Hepatocyte (in vitro differentiated cells): ENCODE measurements at regions not wholly inside any gene's neighbourhood (a gene's known extent, or its start where the extent isn't known, plus 50 kb on each side); places are given as distances from the start of the nearest gene placed in this dataset.

ENCODE experiments used
- DNase-seq: peaks from one replicate; pipeline ENCODE4 v3.0.0-alpha.2; 2016; ENCODE audit warnings: low spot score
- H2AFZ ChIP-seq: fragments of 200-600 bp; sonication (generic); 2 replicates; pipeline ENCODE4 v1.6.0; 2016; ENCODE audit warnings: antibody characterized with exemption, mild to moderate bottlenecking
- H3K27ac ChIP-seq: fragments of 200-600 bp; sonication (generic); 2 replicates; pipeline ENCODE4 v1.5.1; 2016; ENCODE audit warnings: mild to moderate bottlenecking
- H3K27me3 ChIP-seq: fragments of 200-600 bp; sonication (generic); 2 replicates; pipeline ENCODE4 v1.6.1; 2016
- H3K36me3 ChIP-seq: fragments of 200-600 bp; sonication (generic); replicated peaks from 2 replicates; pipeline ENCODE4 v1.5.1; 2016; ENCODE audit warnings: low read depth; ENCODE audit not compliant: insufficient read depth
- H3K4me1 ChIP-seq: fragments of 200-600 bp; sonication (generic); 2 replicates; pipeline ENCODE4 v1.5.1; 2016; ENCODE audit warnings: mild to moderate bottlenecking, moderate library complexity; ENCODE audit not compliant: insufficient read depth
- H3K4me2 ChIP-seq: fragments of 200-600 bp; sonication (generic); 2 replicates; pipeline ENCODE4 v1.6.0; 2016
- H3K4me3 ChIP-seq: fragments of 200-600 bp; sonication (generic); 2 replicates; pipeline ENCODE4 v1.5.1; 2016; ENCODE audit warnings: mild to moderate bottlenecking
- H3K79me2 ChIP-seq: fragments of 200-600 bp; sonication (generic); 2 replicates; pipeline ENCODE4 v1.6.0; 2017; ENCODE audit warnings: mild to moderate bottlenecking
- H3K9me2 ChIP-seq: fragments of 200-600 bp; sonication (generic); replicated peaks from 2 replicates; pipeline ENCODE4 v1.6.0; 2017; ENCODE audit warnings: mild to moderate bottlenecking; ENCODE audit not compliant: insufficient read depth
- H3K9me3 ChIP-seq: fragments of 200-600 bp; sonication (generic); 2 replicates; pipeline ENCODE4 v1.5.1; 2016; ENCODE audit warnings: low read depth, mild to moderate bottlenecking
- H4K20me1 ChIP-seq: fragments of 200-600 bp; sonication (generic); 2 replicates; pipeline ENCODE4 v1.6.0; 2016; ENCODE audit warnings: mild to moderate bottlenecking; ENCODE audit not compliant: insufficient read depth, poor library complexity, severe bottlenecking
- EZH2 ChIP-seq: fragments of 200-600 bp; sonication (generic); IDR thresholded peaks from 2 replicates; pipeline ENCODE4 v1.6.1; 2016; ENCODE audit warnings: antibody characterized with exemption, mild to moderate bottlenecking, borderline replicate concordance
- EZH2phosphoT487 ChIP-seq: fragments of 200-600 bp; sonication (generic); IDR thresholded peaks from one replicate; pipeline ENCODE4 v1.6.1; 2018; ENCODE audit warnings: antibody characterized with exemption, mild to moderate bottlenecking, low read depth, moderate library complexity; ENCODE audit not compliant: unreplicated experiment, severe bottlenecking
- WGBS: methylation state at CpG from one replicate; pipeline ENCODE4 v1.1.6; 2016; ENCODE audit warnings: low lambda C conversion rate; ENCODE audit errors: missing lambda C conversion rate; 5-methylcytosine and 5-hydroxymethylcytosine counted together
- TF ChIP-seq, protein P1 (sequence below): fragments of 200-600 bp; sonication (generic); IDR thresholded peaks from 2 replicates; pipeline ENCODE4 v1.5.1; 2016; ENCODE audit warnings: antibody characterized with exemption, mild to moderate bottlenecking; ENCODE audit not compliant: poor library complexity

DNA sequence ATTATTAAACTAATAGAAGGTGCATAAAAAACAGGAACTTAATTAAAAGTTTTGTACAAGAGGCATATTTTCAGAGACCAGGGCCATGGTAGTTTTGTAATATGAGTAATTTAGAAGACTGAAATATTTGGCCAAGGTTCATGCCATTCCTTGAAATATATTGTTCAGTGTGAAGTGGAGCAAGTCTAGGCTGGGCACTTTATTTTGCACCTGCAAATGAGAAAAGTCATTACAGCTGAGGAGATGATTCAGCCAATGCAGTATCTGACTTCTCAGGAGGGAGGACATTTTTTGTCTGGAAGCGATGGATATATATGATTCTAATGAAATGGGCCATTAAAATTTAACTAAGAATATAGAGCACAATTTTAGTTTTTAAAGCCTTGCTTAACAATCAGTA lies 754.0 kb upstream of the ADAMTS16 start:
- Histone ChIP-seq H3K4me1 (no peaks in the 10 kb centered on the region), H2AFZ (no peak overlapping the region), H3K9me3 (no peaks in the 10 kb centered on the region), H3K36me3 (no peaks in the 10 kb centered on the region), H3K27ac (no peak overlapping the region), H3K9me2 (no peaks in the 10 kb centered on the region), H3K79me2 (no peaks in the 10 kb centered on the region), H3K4me3 (no peak overlapping the region), H4K20me1 (no peaks in the 10 kb centered on the region), H3K4me2 (no peak overlapping the region), H3K27me3 (no peaks in the 10 kb centered on the region)
- 100% methylated on average over 1 of the region's 1 CpG for WGBS
- TF ChIP-seq EZH2 (no peak), EZH2phosphoT487 (no peak)
- TF ChIP-seq, protein P1, sequence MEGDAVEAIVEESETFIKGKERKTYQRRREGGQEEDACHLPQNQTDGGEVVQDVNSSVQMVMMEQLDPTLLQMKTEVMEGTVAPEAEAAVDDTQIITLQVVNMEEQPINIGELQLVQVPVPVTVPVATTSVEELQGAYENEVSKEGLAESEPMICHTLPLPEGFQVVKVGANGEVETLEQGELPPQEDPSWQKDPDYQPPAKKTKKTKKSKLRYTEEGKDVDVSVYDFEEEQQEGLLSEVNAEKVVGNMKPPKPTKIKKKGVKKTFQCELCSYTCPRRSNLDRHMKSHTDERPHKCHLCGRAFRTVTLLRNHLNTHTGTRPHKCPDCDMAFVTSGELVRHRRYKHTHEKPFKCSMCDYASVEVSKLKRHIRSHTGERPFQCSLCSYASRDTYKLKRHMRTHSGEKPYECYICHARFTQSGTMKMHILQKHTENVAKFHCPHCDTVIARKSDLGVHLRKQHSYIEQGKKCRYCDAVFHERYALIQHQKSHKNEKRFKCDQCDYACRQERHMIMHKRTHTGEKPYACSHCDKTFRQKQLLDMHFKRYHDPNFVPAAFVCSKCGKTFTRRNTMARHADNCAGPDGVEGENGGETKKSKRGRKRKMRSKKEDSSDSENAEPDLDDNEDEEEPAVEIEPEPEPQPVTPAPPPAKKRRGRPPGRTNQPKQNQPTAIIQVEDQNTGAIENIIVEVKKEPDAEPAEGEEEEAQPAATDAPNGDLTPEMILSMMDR: no peak
- no peak for DNase-seq

DNA sequence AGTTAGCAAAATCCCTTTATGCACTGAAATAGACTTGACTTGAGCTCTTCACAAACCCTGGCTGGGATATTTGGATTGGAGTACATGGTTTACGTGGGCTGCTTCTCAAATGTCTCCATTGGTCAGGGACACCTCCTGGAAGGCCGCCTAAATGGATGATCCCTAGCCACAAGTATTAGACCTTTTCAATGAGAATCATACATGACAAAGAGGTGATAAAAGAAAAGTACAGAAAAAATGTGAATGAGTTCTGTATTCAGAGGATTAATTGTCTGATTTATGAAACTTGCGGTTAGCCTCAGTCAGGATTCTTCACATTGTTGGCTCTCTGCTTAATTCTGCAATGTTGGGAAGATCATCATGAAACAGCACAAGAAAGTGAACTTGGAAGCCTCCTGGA lies 752.8 kb upstream of the ADAMTS16 start:
- Histone ChIP-seq H3K79me2 (no peaks in the 10 kb centered on the region), H3K4me2 (no peak overlapping the region), H3K36me3 (no peaks in the 10 kb centered on the region), H3K27me3 (no peaks in the 10 kb centered on the region), H3K4me3 (no peak overlapping the region), H3K27ac (no peak overlapping the region), H3K9me2 (no peaks in the 10 kb centered on the region), H3K9me3 (no peaks in the 10 kb centered on the region), H2AFZ (no peak overlapping the region), H4K20me1 (no peaks in the 10 kb centered on the region), H3K4me1 (no peaks in the 10 kb centered on the region)
- DNase-seq: no peak
- WGBS: 89% methylated on average over 3 of the region's 3 CpGs
- TF ChIP-seq EZH2: no peak
- no peak for TF ChIP-seq EZH2phosphoT487
- TF ChIP-seq, protein P1: no peak

DNA sequence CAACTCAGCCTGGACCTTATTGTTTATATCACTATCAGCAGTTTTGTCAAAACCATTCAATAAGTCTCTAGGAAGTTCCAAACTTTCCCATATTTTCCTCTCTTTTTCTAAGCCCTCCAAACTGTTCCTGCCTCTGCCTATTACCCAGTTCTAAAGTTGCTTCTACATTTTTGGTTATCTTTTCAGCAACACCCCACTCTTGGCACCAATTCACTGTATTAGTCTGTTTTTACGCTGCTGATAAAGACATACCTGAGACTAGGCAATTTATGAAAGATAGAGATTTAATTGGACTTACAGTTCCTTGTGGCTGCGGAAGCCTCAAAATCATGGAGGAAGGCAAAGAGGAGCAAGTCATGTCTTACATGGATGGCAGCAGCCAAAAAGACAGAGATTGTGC lies 744.4 kb upstream of the ADAMTS16 start:
- 65% methylated on average over 2 of the region's 2 CpGs for WGBS
- no peak overlapping the region for H3K4me2 ChIP-seq
- TF ChIP-seq EZH2: no peak
- no peak for TF ChIP-seq EZH2phosphoT487
- TF ChIP-seq, protein P1: no peak

More for the DNA sequence above, 744.4 kb upstream of the ADAMTS16 start:
- H3K9me3 ChIP-seq: no peaks in the 10 kb centered on the region
- no peaks in the 10 kb centered on the region for H3K4me1 ChIP-seq
- H3K9me2 ChIP-seq: no peaks in the 10 kb centered on the region
- no peaks in the 10 kb centered on the region for H3K36me3 ChIP-seq
- H4K20me1 ChIP-seq: no peaks in the 10 kb centered on the region
- no peaks in the 10 kb centered on the region for H3K27me3 ChIP-seq
- H3K4me3 ChIP-seq: no peak overlapping the region
- H3K27ac ChIP-seq: no peak overlapping the region
- DNase-seq: no peak
- H3K79me2 ChIP-seq: no peaks in the 10 kb centered on the region
- no peak overlapping the region for H2AFZ ChIP-seq
